Mesenchymal stem cell (in vitro differentiated cells and primary cell): ENCODE measurements at regions not wholly inside any gene's neighbourhood (a gene's known extent, or its start where the extent isn't known, plus 50 kb on each side); places are given as distances from the start of the nearest gene placed in this dataset.

Experiments
- DNase-seq: peaks from one replicate; pipeline ENCODE4 v3.0.0-alpha.2; 2013
- H2AFZ ChIP-seq: one replicate; pipeline ENCODE4 v1.6.1; 2013; ENCODE audit warnings: low read depth, mild to moderate bottlenecking, control low read depth, inconsistent platforms, low read length, moderate library complexity
- H2AK5ac ChIP-seq: 2 replicates; pipeline ENCODE4 v1.6.1; 2013; ENCODE audit warnings: low read length, moderate library complexity, mild to moderate bottlenecking, inconsistent platforms; ENCODE audit not compliant: severe bottlenecking
- H2BK120ac ChIP-seq: one replicate; pipeline ENCODE4 v1.6.1; 2013; ENCODE audit warnings: low read depth, mild to moderate bottlenecking, inconsistent platforms, low read length, moderate library complexity
- H2BK12ac ChIP-seq, 2 experiments: one replicate each; pipeline ENCODE4 v1.6.1; 2013; ENCODE audit warnings: inconsistent platforms in 2 of 2, low read length in 2 of 2, mild to moderate bottlenecking in 2 of 2, moderate library complexity in 2 of 2, control low read depth in 1 of 2
- H2BK15ac ChIP-seq: one replicate; pipeline ENCODE4 v1.6.1; 2013; ENCODE audit warnings: mild to moderate bottlenecking, low read depth, inconsistent platforms; ENCODE audit not compliant: poor library complexity, severe bottlenecking
- H2BK5ac ChIP-seq: 2 replicates; pipeline ENCODE4 v1.6.1; 2013; ENCODE audit warnings: low read depth, mild to moderate bottlenecking, low read length, control low read depth, inconsistent platforms; ENCODE audit not compliant: poor library complexity, severe bottlenecking
- H3K14ac ChIP-seq, 2 experiments: one replicate each; pipeline ENCODE4 v1.6.1; 2013; ENCODE audit warnings: inconsistent platforms in 2 of 2, low read length in 2 of 2, control low read depth in 1 of 2, mild to moderate bottlenecking in 1 of 2, moderate library complexity in 1 of 2
- H3K18ac ChIP-seq, 2 experiments: one replicate each; pipeline ENCODE4 v1.6.1; 2013; ENCODE audit warnings: inconsistent platforms in 2 of 2, low read length in 2 of 2, control low read depth in 1 of 2, low read depth in 1 of 2, mild to moderate bottlenecking in 1 of 2
- H3K23ac ChIP-seq, 2 experiments: one replicate each; pipeline ENCODE4 v1.6.1; 2013; ENCODE audit warnings: inconsistent platforms in 2 of 2, low read length in 2 of 2, mild to moderate bottlenecking in 2 of 2, moderate library complexity in 2 of 2, control low read depth in 1 of 2
- H3K27ac ChIP-seq: 2 replicates; pipeline ENCODE4 v1.5.1; 2013; ENCODE audit warnings: mild to moderate bottlenecking, moderate library complexity, low read length, control low read depth, inconsistent platforms; ENCODE audit not compliant: poor library complexity, severe bottlenecking
- H3K27me3 ChIP-seq, 2 experiments: 2 replicates each; pipeline versions ENCODE4 v1.6.1 to v1.7.0; 2013; ENCODE audit warnings: low read length in 2 of 2, mild to moderate bottlenecking in 2 of 2, moderate library complexity in 2 of 2, control low read depth in 1 of 2, inconsistent platforms in 1 of 2; ENCODE audit not compliant: control insufficient read depth in 1 of 2, insufficient read depth in 1 of 2
- H3K36me3 ChIP-seq, 2 experiments: 2 replicates each; pipeline versions ENCODE4 v1.6.1 to v1.7.0; 2013; ENCODE audit warnings: low read length in 2 of 2, control low read depth in 1 of 2, inconsistent platforms in 1 of 2, low read depth in 1 of 2, mild to moderate bottlenecking in 1 of 2; ENCODE audit not compliant: insufficient read depth in 2 of 2, control insufficient read depth in 1 of 2
- H3K4ac ChIP-seq, 2 experiments: one replicate each; pipeline ENCODE4 v1.6.1; 2013; ENCODE audit warnings: inconsistent platforms in 2 of 2, low read length in 2 of 2, mild to moderate bottlenecking in 2 of 2, moderate library complexity in 2 of 2, control low read depth in 1 of 2, low read depth in 1 of 2
- H3K4me1 ChIP-seq: 2 replicates; pipeline ENCODE4 v1.6.1; 2013; ENCODE audit warnings: low read depth, low read length, control low read depth; ENCODE audit not compliant: control insufficient read depth, insufficient read depth
- H3K4me2 ChIP-seq: 2 replicates; pipeline ENCODE4 v1.6.1; 2013; ENCODE audit warnings: low read length, mild to moderate bottlenecking, inconsistent platforms; ENCODE audit not compliant: poor library complexity, severe bottlenecking
- H3K4me3 ChIP-seq, 2 experiments: 2 replicates each; pipeline versions ENCODE4 v1.5.1 to v1.7.0; 2013; ENCODE audit warnings: low read length in 2 of 2, mild to moderate bottlenecking in 2 of 2, control low read depth in 1 of 2, low read depth in 1 of 2; ENCODE audit not compliant: insufficient read depth in 1 of 2
- H3K79me1 ChIP-seq: replicated peaks from 2 replicates; pipeline ENCODE4 v1.6.1; 2013; ENCODE audit warnings: mild to moderate bottlenecking, control low read depth, low read length, inconsistent platforms; ENCODE audit not compliant: poor library complexity, severe bottlenecking
- H3K9ac ChIP-seq: 2 replicates; pipeline ENCODE4 v1.7.0; 2013; ENCODE audit warnings: mild to moderate bottlenecking, low read length, moderate library complexity
- H3K9me3 ChIP-seq: 2 replicates; pipeline ENCODE4 v1.7.0; 2013; ENCODE audit warnings: mild to moderate bottlenecking, low read length; ENCODE audit not compliant: control insufficient read depth
- H4K8ac ChIP-seq: one replicate; pipeline ENCODE4 v1.6.1; 2013; ENCODE audit warnings: inconsistent platforms, mild to moderate bottlenecking, low read length, moderate library complexity
- H4K91ac ChIP-seq: one replicate; pipeline ENCODE4 v1.6.1; 2013; ENCODE audit warnings: mild to moderate bottlenecking, low read length, inconsistent platforms
- WGBS: methylation state at CpG from one replicate; pipeline ENCODE4 v1.1.7; 2013; ENCODE audit warnings: mixed read lengths; 5-methylcytosine and 5-hydroxymethylcytosine counted together

DNA sequence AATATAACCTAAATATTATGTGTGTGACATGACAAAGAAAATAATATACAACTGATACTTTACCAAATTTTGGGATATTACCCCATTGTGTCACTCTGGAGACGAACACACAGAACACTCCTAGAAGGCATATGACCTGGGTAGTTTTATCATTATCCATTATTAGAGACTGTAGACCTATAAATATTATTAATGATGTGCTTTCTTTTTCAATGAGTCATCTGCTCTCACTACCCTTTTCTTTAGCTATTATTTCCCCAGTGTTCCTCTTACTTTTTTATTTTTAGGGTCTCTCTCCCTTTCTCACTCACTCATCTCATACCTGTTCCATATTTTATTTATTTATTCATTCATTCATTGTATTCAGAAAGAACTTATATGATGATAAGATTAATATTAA is 143.3 kb upstream of the ITGA4 start:
- H3K27me3 ChIP-seq = no peaks in the 10 kb centered on the region
- no peak overlapping the region for H3K4me3 ChIP-seq
- H4K91ac ChIP-seq = no peak overlapping the region
- no peak overlapping the region for H3K4me2 ChIP-seq
- WGBS = no CpG with 5 or more reads among the region's 1 CpG
- no peaks in the 10 kb centered on the region for H3K36me3 ChIP-seq
- no peak overlapping the region for H3K14ac ChIP-seq
- H3K27ac ChIP-seq = no peak overlapping the region
- H2AFZ ChIP-seq = no peak overlapping the region
- no peak overlapping the region for H3K23ac ChIP-seq
- H3K9ac ChIP-seq = no peak overlapping the region
- no peak overlapping the region for H4K8ac ChIP-seq
- no peaks in the 10 kb centered on the region for H3K4me1 ChIP-seq
- H3K4ac ChIP-seq = no peak overlapping the region
- H3K79me1 ChIP-seq = no peaks in the 10 kb centered on the region
- H2BK5ac ChIP-seq = no peak overlapping the region
- no peak overlapping the region for H2BK120ac ChIP-seq
- no peak overlapping the region for H3K18ac ChIP-seq
- no peak for DNase-seq
- no peak overlapping the region for H2BK15ac ChIP-seq
- H2AK5ac ChIP-seq = no peak overlapping the region
- no peaks in the 10 kb centered on the region for H3K9me3 ChIP-seq
- H2BK12ac ChIP-seq = no peak overlapping the region

DNA sequence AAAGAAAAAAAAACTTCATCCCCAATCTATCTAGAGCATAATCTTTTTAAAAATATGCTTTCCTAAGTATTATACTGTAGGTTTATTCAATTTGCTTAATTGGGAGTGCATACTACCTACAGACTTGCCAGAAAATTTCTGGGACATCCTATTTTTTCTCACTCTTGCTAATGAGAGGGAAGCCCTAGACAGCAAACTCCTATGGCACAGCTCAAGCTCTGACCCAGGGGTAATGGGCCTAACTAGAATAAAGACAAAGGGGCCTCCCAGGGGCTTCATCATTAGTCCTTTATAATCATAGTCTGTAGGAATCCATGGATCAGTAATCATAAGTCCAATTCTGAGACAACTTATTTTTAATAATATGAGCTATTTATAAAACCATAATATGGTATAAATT is 142.6 kb upstream of the ITGA4 start:
- H3K4ac ChIP-seq = no peak overlapping the region
- H3K36me3 ChIP-seq = no peaks in the 10 kb centered on the region
- no peak overlapping the region for H4K8ac ChIP-seq
- H3K4me2 ChIP-seq = no peak overlapping the region
- H3K23ac ChIP-seq = no peak overlapping the region
- no peaks in the 10 kb centered on the region for H3K79me1 ChIP-seq
- no peak overlapping the region for H3K9ac ChIP-seq
- H4K91ac ChIP-seq = no peak overlapping the region
- DNase-seq = no peak
- no peak overlapping the region for H2BK15ac ChIP-seq
- no peak overlapping the region for H2BK120ac ChIP-seq
- H2AFZ ChIP-seq = no peak overlapping the region
- H3K4me3 ChIP-seq = no peak overlapping the region
- H3K27me3 ChIP-seq = no peaks in the 10 kb centered on the region
- no peak overlapping the region for H3K27ac ChIP-seq
- no peaks in the 10 kb centered on the region for H3K4me1 ChIP-seq
- H3K14ac ChIP-seq = no peak overlapping the region
- no peak overlapping the region for H2BK5ac ChIP-seq
- H2AK5ac ChIP-seq = no peak overlapping the region
- H3K9me3 ChIP-seq = no peaks in the 10 kb centered on the region
- H3K18ac ChIP-seq = no peak overlapping the region
- no peak overlapping the region for H2BK12ac ChIP-seq

DNA sequence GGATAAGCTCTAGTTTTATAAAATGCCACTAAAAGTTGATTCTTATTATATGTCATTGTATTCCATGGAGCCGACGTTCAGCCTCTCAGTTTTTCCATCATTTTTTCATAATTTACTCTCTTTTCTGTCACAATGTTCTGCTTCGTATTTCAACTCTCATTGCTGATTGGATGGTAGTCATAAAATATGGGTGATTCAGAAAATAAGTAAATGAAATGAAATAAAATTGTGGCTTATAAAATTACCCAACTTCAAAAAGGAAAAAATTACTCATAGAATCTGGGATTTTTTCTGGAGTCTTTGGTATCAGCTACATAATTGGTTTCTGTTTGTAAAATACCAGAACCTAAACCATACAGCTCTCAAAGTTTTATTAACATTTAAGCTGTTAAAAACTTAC is 139.7 kb upstream of the ITGA4 start:
- Histone ChIP-seq H3K23ac (no peak overlapping the region), H2BK5ac (no peak overlapping the region), H4K91ac (no peak overlapping the region), H3K9me3 (no peaks in the 10 kb centered on the region), H3K36me3 (no peaks in the 10 kb centered on the region), H3K4me1 (no peaks in the 10 kb centered on the region), H3K9ac (peak overlapping the region; percentile 49), H3K4me3 (no peak overlapping the region), H3K79me1 (no peaks in the 10 kb centered on the region), H2AFZ (no peak overlapping the region), H4K8ac (no peak overlapping the region), H2BK12ac (no peak overlapping the region), H3K4me2 (no peak overlapping the region), H2BK120ac (no peak overlapping the region), H3K27ac (no peak overlapping the region), H2BK15ac (no peak overlapping the region), H2AK5ac (no peak overlapping the region), H3K14ac (no peak overlapping the region), H3K4ac (no peak overlapping the region), H3K27me3 (no peaks in the 10 kb centered on the region), H3K18ac (no peak overlapping the region)
- WGBS = no CpG with 5 or more reads among the region's 3 CpGs
- no peak for DNase-seq

DNA sequence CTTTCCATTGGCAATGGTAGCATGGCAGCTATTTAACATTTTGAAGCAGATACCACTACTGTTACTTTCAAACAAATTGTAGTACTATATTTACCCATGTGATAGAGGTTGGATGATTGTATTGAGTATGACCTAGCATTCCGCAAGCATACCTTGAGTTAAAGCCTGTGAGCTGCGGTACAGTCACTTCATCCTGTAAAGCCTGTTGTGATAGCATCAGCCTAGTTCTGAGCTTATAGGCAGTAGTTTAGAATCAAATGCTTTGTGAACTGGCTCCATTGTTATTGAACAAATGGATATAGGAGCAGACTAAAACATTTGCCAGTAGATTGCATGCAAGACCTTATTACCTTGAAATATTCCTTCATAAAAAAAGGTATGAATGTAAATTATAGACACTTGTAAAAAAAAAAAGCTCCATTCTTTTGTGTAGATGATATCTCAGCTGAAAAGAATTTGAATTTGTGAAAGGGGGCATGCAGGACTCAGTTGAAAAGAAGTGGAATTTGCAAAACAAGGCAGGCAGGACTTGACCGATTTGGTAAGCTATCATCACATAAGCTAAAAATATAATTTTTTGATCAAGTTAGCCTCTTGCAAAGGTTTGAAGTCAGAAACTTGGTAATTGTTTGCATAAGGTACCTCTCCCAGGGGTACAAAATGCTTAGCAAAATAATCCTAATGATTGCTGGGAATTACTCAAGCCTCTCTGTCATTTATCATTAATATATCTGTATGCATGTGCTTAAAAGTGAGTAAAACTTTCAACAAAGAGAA is 138.5 kb upstream of the ITGA4 start:
- Histone ChIP-seq H3K4me1 (no peaks in the 10 kb centered on the region), H3K9me3 (no peaks in the 10 kb centered on the region), H2AK5ac (no peak overlapping the region), H4K8ac (no peak overlapping the region), H3K4ac (no peak overlapping the region), H3K18ac (no peak overlapping the region), H2AFZ (no peak overlapping the region), H3K4me3 (no peak overlapping the region), H3K36me3 (no peaks in the 10 kb centered on the region), H2BK120ac (no peak overlapping the region), H3K14ac (no peak overlapping the region), H2BK15ac (no peak overlapping the region), H3K27ac (no peak overlapping the region), H3K4me2 (no peak overlapping the region), H4K91ac (no peak overlapping the region), H2BK5ac (no peak overlapping the region), H3K27me3 (no peaks in the 10 kb centered on the region), H3K23ac (no peak overlapping the region), H3K79me1 (no peaks in the 10 kb centered on the region), H2BK12ac (no peak overlapping the region), H3K9ac (peak overlapping the region; percentile 52)
- WGBS = 100% methylated on average over 2 of the region's 3 CpGs
- DNase-seq = no peak
